ENCODE measurements at regions not wholly inside any gene's neighbourhood (a gene's known extent, or its start where the extent isn't known, plus 50 kb on each side); places are given as distances from the start of the nearest gene placed in this dataset.

DNA sequence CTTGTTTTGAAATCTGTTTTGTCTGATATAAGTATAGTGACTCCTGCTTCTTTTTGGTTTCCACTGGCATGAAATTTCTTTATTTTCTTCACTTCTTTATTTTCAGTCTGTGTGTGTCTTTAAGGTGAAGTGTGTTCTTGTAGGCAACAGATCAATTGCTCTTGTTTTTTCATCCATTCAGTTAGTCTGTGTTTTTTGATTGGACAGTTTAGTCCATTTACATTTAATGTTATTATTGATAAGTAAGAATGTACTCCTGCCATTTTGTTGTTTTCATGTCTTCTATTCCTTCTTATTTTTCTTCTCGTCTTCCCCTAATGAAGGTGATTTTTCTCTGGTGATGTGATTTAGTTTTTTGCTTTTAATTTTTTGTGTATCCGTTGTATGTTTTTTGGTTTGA lies 487.7 kb upstream of the PBX1 start:
- Histone ChIP-seq H3K27ac (no peak overlapping the region), H3K9ac (no peak overlapping the region), H3K27me3 (replicated peaks; ENCODE audit: insufficient read depth) (no peaks in the 10 kb centered on the region), H3K36me3 (ENCODE audit: low read depth) (no peaks in the 10 kb centered on the region), H3K79me2 (ENCODE audit: insufficient read depth) (no peaks in the 10 kb centered on the region), H3K4me2 (ENCODE audit: unreplicated experiment) (no peak overlapping the region), H3K4me3 (no peak overlapping the region), H4K20me1 (ENCODE audit: insufficient read depth) (no peaks in the 10 kb centered on the region), H2AFZ (no peak overlapping the region), H3K4me1 (ENCODE audit: insufficient read depth) (no peaks in the 10 kb centered on the region), H3K9me3 (ENCODE audit: low read depth) (peaks cover 5% of the 10 kb centered on the region), H3K9me2 (ENCODE audit: insufficient read depth) (no peaks in the 10 kb centered on the region), H3F3A (ENCODE audit: insufficient read depth) (no peaks in the 10 kb centered on the region)
- WGBS, 2 experiments (ENCODE audit: low coverage in 1 of 2, low lambda C conversion rate in 2 of 2, missing lambda C conversion rate in 2 of 2), result 38 to 43% methylated on average over 2 of the region's 2 CpGs
- no peak for TF ChIP-seq EZH2 (IDR thresholded peaks at IDR 0.05; ENCODE audit: insufficient read depth, poor library complexity, severe bottlenecking)
- TF ChIP-seq EZH2phosphoT487 (IDR thresholded peaks at IDR 0.05; ENCODE audit: insufficient read depth, low read depth), result no peak
- no peak for DNase-seq
- in situ Hi-C loops (cut with MboI), result no loop called here

DNA sequence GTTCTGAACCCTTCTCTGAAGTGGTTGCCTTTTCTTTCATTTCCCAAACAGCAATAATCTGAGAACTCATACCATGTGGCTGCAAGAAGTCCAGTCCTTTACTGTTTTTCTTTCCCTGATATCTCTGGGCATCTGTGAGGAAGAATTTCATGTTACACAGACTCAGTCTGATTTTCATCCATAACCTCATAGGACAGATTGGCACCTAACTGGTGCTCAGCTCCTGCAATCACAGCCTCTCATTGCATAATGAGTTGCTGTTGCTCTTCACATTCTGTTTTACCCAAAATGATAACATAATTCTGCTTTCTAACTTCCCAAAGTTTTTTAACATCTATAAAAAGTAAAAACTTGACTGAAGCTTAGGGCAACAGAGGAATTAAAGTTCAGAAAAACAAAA lies 472.2 kb upstream of the PBX1 start:
- H3K4me2 ChIP-seq (ENCODE audit: unreplicated experiment), result no peak overlapping the region
- in situ Hi-C loops (cut with MboI), result no loop called here
- no peaks in the 10 kb centered on the region for H3K36me3 ChIP-seq (ENCODE audit: low read depth)
- TF ChIP-seq EZH2phosphoT487 (IDR thresholded peaks at IDR 0.05; ENCODE audit: insufficient read depth, low read depth) (no peak), EZH2 (IDR thresholded peaks at IDR 0.05; ENCODE audit: insufficient read depth, poor library complexity, severe bottlenecking) (no peak)
- no peaks in the 10 kb centered on the region for H4K20me1 ChIP-seq (ENCODE audit: insufficient read depth)
- H3F3A ChIP-seq (ENCODE audit: insufficient read depth), result no peaks in the 10 kb centered on the region
- no peaks in the 10 kb centered on the region for H3K79me2 ChIP-seq (ENCODE audit: insufficient read depth)
- no peaks in the 10 kb centered on the region for H3K9me2 ChIP-seq (ENCODE audit: insufficient read depth)
- H3K27me3 ChIP-seq (replicated peaks; ENCODE audit: insufficient read depth), result no peaks in the 10 kb centered on the region
- H3K9me3 ChIP-seq (ENCODE audit: low read depth), result no peaks in the 10 kb centered on the region
- H2AFZ ChIP-seq, result no peak overlapping the region
- H3K27ac ChIP-seq, result no peak overlapping the region
- H3K9ac ChIP-seq, result no peak overlapping the region
- DNase-seq, result no peak
- no peaks in the 10 kb centered on the region for H3K4me1 ChIP-seq (ENCODE audit: insufficient read depth)
- no peak overlapping the region for H3K4me3 ChIP-seq

DNA sequence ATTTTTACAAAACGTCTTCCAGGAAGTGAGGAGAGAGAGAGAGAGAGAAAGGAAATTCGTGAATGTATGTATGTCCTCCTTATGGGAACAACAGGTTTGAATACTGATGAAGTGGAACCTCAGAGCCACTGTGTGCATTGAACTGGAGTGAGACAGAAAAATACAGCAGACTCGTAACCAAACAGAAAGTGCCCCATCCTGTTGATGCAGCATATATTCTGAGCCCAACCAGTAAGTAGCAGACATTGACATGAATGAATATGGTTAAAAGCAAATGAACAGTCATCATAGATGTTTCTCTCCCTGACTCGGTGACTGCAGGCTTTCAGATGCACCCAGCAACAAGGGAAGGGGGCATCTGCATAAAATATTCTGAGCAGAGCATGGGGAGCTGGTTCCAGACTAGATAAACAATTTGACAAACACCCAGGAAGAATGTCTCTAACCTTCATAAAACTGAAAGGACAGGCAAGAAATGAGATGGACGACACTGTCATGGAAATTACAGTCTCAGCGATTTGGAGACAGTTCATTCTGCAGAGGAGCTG lies 471.0 kb upstream of the PBX1 start:
- Histone ChIP-seq H2AFZ (peak overlapping the region; percentile 59), H3K27ac (no peak overlapping the region), H4K20me1 (ENCODE audit: insufficient read depth) (no peaks in the 10 kb centered on the region), H3K27me3 (replicated peaks; ENCODE audit: insufficient read depth) (no peaks in the 10 kb centered on the region), H3K4me2 (ENCODE audit: unreplicated experiment) (peak overlapping the region; percentile 47), H3K9me3 (ENCODE audit: low read depth) (no peaks in the 10 kb centered on the region), H3K79me2 (ENCODE audit: insufficient read depth) (no peaks in the 10 kb centered on the region), H3K4me1 (ENCODE audit: insufficient read depth) (no peaks in the 10 kb centered on the region), H3K9ac (no peak overlapping the region), H3K36me3 (ENCODE audit: low read depth) (no peaks in the 10 kb centered on the region), H3K9me2 (ENCODE audit: insufficient read depth) (no peaks in the 10 kb centered on the region), H3F3A (ENCODE audit: insufficient read depth) (no peaks in the 10 kb centered on the region), H3K4me3 (peak overlapping the region; percentile 19; the same call in 1 of the 2 replicates)
- 5 to 6% methylated on average over 6 of the region's 6 CpGs for WGBS, 2 experiments (ENCODE audit: low coverage in 1 of 2, low lambda C conversion rate in 2 of 2, missing lambda C conversion rate in 2 of 2)
- DNase-seq, result peak; percentile 2
- TF ChIP-seq EZH2phosphoT487 (IDR thresholded peaks at IDR 0.05; ENCODE audit: insufficient read depth, low read depth), result no peak
- TF ChIP-seq EZH2 (IDR thresholded peaks at IDR 0.05; ENCODE audit: insufficient read depth, poor library complexity, severe bottlenecking), result no peak
- in situ Hi-C loops (cut with MboI), result no loop called here

DNA sequence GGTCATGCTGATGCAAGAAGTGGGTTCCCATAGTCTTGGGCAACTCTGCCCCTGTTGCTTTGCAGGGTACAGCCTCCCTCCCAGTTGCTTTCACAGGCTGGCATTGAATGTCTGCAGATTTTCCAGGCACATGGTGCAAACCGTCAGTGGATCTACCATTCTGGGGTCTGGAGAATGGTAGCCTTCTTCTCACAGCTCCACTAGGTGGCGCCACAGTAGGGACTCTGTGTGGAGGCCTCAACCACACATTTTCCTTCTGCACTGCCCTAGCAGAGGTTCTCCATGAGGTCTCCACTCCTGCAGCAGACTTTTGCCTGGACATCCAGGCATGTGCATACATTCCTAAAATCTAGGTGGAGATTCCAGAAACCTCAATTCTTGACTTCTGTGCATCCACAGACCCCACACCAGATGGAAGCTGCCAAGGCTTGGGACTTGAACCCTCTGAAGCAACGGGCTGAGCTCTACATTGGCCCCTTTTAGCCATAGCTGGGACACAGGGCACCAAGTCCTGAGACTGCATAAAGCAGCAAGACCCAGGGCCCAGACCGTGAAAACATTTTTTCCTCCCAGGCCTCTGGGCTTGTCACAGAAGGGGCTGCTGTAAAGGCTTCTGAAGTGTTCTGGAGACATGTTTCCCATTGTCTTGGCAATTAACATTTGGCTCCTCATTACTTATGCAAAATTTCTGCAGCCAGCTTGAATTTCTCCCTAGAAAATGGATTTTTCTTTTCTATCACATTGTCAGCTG lies 466.2 kb upstream of the PBX1 start:
- Histone ChIP-seq H3K79me2 (ENCODE audit: insufficient read depth) (no peaks in the 10 kb centered on the region), H3K27ac (no peak overlapping the region), H3K4me2 (ENCODE audit: unreplicated experiment) (no peak overlapping the region), H3F3A (ENCODE audit: insufficient read depth) (no peaks in the 10 kb centered on the region), H3K9me3 (ENCODE audit: low read depth) (no peaks in the 10 kb centered on the region), H2AFZ (no peak overlapping the region), H3K9ac (no peak overlapping the region), H3K36me3 (ENCODE audit: low read depth) (no peaks in the 10 kb centered on the region), H3K4me1 (ENCODE audit: insufficient read depth) (no peaks in the 10 kb centered on the region), H3K4me3 (no peak overlapping the region), H3K9me2 (ENCODE audit: insufficient read depth) (no peaks in the 10 kb centered on the region), H3K27me3 (replicated peaks; ENCODE audit: insufficient read depth) (no peaks in the 10 kb centered on the region), H4K20me1 (ENCODE audit: insufficient read depth) (no peaks in the 10 kb centered on the region)
- DNase-seq, result peak; percentile 25
- 39 to 42% methylated on average over 4 of the region's 4 CpGs for WGBS, 2 experiments (ENCODE audit: low coverage in 1 of 2, low lambda C conversion rate in 2 of 2, missing lambda C conversion rate in 2 of 2)
- TF ChIP-seq EZH2 (IDR thresholded peaks at IDR 0.05; ENCODE audit: insufficient read depth, poor library complexity, severe bottlenecking) (no peak), EZH2phosphoT487 (IDR thresholded peaks at IDR 0.05; ENCODE audit: insufficient read depth, low read depth) (no peak)
- in situ Hi-C loops (cut with MboI), result no loop called here
